ENCODE measurements at regions not wholly inside any gene's neighbourhood (a gene's known extent, or its start where the extent isn't known, plus 50 kb on each side); places are given as distances from the start of the nearest gene placed in this dataset.

GRCh38 chr15:96501362-96501761, 170.9 kb downstream of the NR2F2 start:
- Histone ChIP-seq H3K9me3 (ENCODE audit: control insufficient read depth in 4 of 4, insufficient read depth in 3 of 4, low read length in 3 of 4) (peaks cover 0 to 2% (median 0%) of the 10 kb centered on the region in 4 donors), H3K27ac (ENCODE audit: low read depth in 1 of 2, low read length in 1 of 2) (no peak overlapping the region), H3K36me3 (ENCODE audit: control insufficient read depth in 4 of 4, insufficient read depth in 4 of 4, low read length in 4 of 4) (no peaks in the 10 kb centered on the region), H3K4me1 (ENCODE audit: control insufficient read depth in 5 of 5, insufficient read depth in 5 of 5, low read length in 5 of 5) (no peaks in the 10 kb centered on the region), H3K4me3 (no peak overlapping the region), H3K9ac (ENCODE audit: insufficient read depth in 1 of 2, low read length in 2 of 2) (no peak overlapping the region), H3K27me3 (ENCODE audit: control insufficient read depth in 3 of 3, insufficient read depth in 3 of 3, low read length in 2 of 3) (no peaks in the 10 kb centered on the region)
- no peak for DNase-seq
- 86 to 91% methylated on average over 1 of the region's 1 CpG for WGBS, 2 donors
- no peak for ATAC-seq (ENCODE audit: insufficient read depth, low FRiP score)
- TF ChIP-seq, protein P1, sequence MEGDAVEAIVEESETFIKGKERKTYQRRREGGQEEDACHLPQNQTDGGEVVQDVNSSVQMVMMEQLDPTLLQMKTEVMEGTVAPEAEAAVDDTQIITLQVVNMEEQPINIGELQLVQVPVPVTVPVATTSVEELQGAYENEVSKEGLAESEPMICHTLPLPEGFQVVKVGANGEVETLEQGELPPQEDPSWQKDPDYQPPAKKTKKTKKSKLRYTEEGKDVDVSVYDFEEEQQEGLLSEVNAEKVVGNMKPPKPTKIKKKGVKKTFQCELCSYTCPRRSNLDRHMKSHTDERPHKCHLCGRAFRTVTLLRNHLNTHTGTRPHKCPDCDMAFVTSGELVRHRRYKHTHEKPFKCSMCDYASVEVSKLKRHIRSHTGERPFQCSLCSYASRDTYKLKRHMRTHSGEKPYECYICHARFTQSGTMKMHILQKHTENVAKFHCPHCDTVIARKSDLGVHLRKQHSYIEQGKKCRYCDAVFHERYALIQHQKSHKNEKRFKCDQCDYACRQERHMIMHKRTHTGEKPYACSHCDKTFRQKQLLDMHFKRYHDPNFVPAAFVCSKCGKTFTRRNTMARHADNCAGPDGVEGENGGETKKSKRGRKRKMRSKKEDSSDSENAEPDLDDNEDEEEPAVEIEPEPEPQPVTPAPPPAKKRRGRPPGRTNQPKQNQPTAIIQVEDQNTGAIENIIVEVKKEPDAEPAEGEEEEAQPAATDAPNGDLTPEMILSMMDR (IDR thresholded peaks at IDR 0.05; ENCODE audit: control extremely low read depth, extremely low read depth): no peak

- H3K27me3 ChIP-seq (ENCODE audit: control insufficient read depth in 3 of 3, insufficient read depth in 3 of 3, low read length in 2 of 3): no peaks in the 10 kb centered on the region
- no peak overlapping the region for H3K9ac ChIP-seq (ENCODE audit: insufficient read depth in 1 of 2, low read length in 2 of 2)
- DNase-seq (no peak), ATAC-seq (ENCODE audit: insufficient read depth, low FRiP score) (no peak)
- H3K4me3 ChIP-seq: no peak overlapping the region
- H3K27ac ChIP-seq (ENCODE audit: low read depth in 1 of 2, low read length in 1 of 2): no peak overlapping the region
- H3K4me1 ChIP-seq (ENCODE audit: control insufficient read depth in 5 of 5, insufficient read depth in 5 of 5, low read length in 5 of 5): no peaks in the 10 kb centered on the region
- WGBS, 2 donors: 81 to 90% methylated on average over 4 of the region's 4 CpGs
- TF ChIP-seq, protein P1 (IDR thresholded peaks at IDR 0.05; ENCODE audit: control extremely low read depth, extremely low read depth): no peak
- H3K9me3 ChIP-seq (ENCODE audit: control insufficient read depth in 4 of 4, insufficient read depth in 3 of 4, low read length in 3 of 4): peaks cover 0 to 2% (median 0%) of the 10 kb centered on the region in 4 donors
- no peaks in the 10 kb centered on the region for H3K36me3 ChIP-seq (ENCODE audit: control insufficient read depth in 4 of 4, insufficient read depth in 4 of 4, low read length in 4 of 4)
Observed at GRCh38 chr15:96502196-96502595, 171.7 kb downstream of the NR2F2 start.

- ATAC-seq (ENCODE audit: insufficient read depth, low FRiP score) (no peak), DNase-seq (no peak)
- 60 to 72% methylated on average over 7 of the region's 7 CpGs for WGBS, 2 donors
- Histone ChIP-seq H3K36me3 (ENCODE audit: control insufficient read depth in 4 of 4, insufficient read depth in 4 of 4, low read length in 4 of 4) (no peaks in the 10 kb centered on the region), H3K9me3 (ENCODE audit: control insufficient read depth in 4 of 4, insufficient read depth in 3 of 4, low read length in 3 of 4) (peaks cover 0 to 2% (median 0%) of the 10 kb centered on the region in 4 donors), H3K4me3 (no peak overlapping the region), H3K27ac (ENCODE audit: low read depth in 1 of 2, low read length in 1 of 2) (no peak overlapping the region), H3K27me3 (ENCODE audit: control insufficient read depth in 3 of 3, insufficient read depth in 3 of 3, low read length in 2 of 3) (no peaks in the 10 kb centered on the region), H3K9ac (ENCODE audit: insufficient read depth in 1 of 2, low read length in 2 of 2) (no peak overlapping the region), H3K4me1 (ENCODE audit: control insufficient read depth in 5 of 5, insufficient read depth in 5 of 5, low read length in 5 of 5) (no peaks in the 10 kb centered on the region)
- TF ChIP-seq, protein P1 (IDR thresholded peaks at IDR 0.05; ENCODE audit: control extremely low read depth, extremely low read depth): no peak
Observed at GRCh38 chr15:96503276-96503675, 172.8 kb downstream of the NR2F2 start.

- no peak for ATAC-seq (ENCODE audit: insufficient read depth, low FRiP score)
- Histone ChIP-seq H3K9ac (ENCODE audit: insufficient read depth in 1 of 2, low read length in 2 of 2) (no peak overlapping the region), H3K27ac (ENCODE audit: low read depth in 1 of 2, low read length in 1 of 2) (no peak overlapping the region), H3K27me3 (ENCODE audit: control insufficient read depth in 3 of 3, insufficient read depth in 3 of 3, low read length in 2 of 3) (no peaks in the 10 kb centered on the region), H3K9me3 (ENCODE audit: control insufficient read depth in 4 of 4, insufficient read depth in 3 of 4, low read length in 3 of 4) (no peaks in the 10 kb centered on the region), H3K36me3 (ENCODE audit: control insufficient read depth in 4 of 4, insufficient read depth in 4 of 4, low read length in 4 of 4) (no peaks in the 10 kb centered on the region), H3K4me3 (no peak overlapping the region), H3K4me1 (ENCODE audit: control insufficient read depth in 5 of 5, insufficient read depth in 5 of 5, low read length in 5 of 5) (no peaks in the 10 kb centered on the region)
- TF ChIP-seq, protein P1 (IDR thresholded peaks at IDR 0.05; ENCODE audit: control extremely low read depth, extremely low read depth): no peak
- 75 to 84% methylated on average over 4 of the region's 4 CpGs for WGBS, 2 donors
- no peak for DNase-seq
Observed at GRCh38 chr15:96504371-96504770, 173.9 kb downstream of the NR2F2 start.

Measured in lung (tissue), 11 donors.